GM21367 (cell line): ENCODE measurements at regions not wholly inside any gene's neighbourhood (a gene's known extent, or its start where the extent isn't known, plus 50 kb on each side); places are given as distances from the start of the nearest gene placed in this dataset.
"Not testable (repeated sequence)": the region's sequence is repeated elsewhere in the genome, so short reads cannot be mapped to it uniquely, and the experiment has no call there.

Experiments
- ATAC-seq: cut with Tn5 transposase; IDR thresholded peaks from one replicate; pipeline ENCODE4 v1.9.1; 2021; ENCODE audit not compliant: unreplicated experiment

GRCh38 chr17:77631307-77631706 lies 327.2 kb upstream of the TNRC6C start:
- no peak for ATAC-seq

- no peak for ATAC-seq
These were observed 325.9 kb upstream of the TNRC6C start for GRCh38 chr17:77632619-77633018.

- no peak for ATAC-seq
These were observed 323.8 kb upstream of the TNRC6C start for GRCh38 chr17:77634710-77635109.

GRCh38 chr17:77635176-77635575 lies 323.3 kb upstream of the TNRC6C start:
- no peak for ATAC-seq

GRCh38 chr17:77635785-77636184 lies 322.7 kb upstream of the TNRC6C start:
- not testable (repeated sequence) for ATAC-seq

- ATAC-seq: no peak
These were observed 321.4 kb upstream of the TNRC6C start for GRCh38 chr17:77636835-77637817.

- ATAC-seq: no peak
These were observed 320.5 kb upstream of the TNRC6C start for GRCh38 chr17:77637818-77638575.

- no peak for ATAC-seq
These were observed 318.3 kb upstream of the TNRC6C start for GRCh38 chr17:77640252-77640651.

GRCh38 chr17:77640916-77641605 lies 317.4 kb upstream of the TNRC6C start:
- ATAC-seq: no peak

GRCh38 chr17:77641718-77642117 lies 316.8 kb upstream of the TNRC6C start:
- no peak for ATAC-seq

- no peak for ATAC-seq
These were observed 314.1 kb upstream of the TNRC6C start for GRCh38 chr17:77644181-77645071.

GRCh38 chr17:77645072-77646045 lies 313.1 kb upstream of the TNRC6C start:
- ATAC-seq: no peak

GRCh38 chr17:77646046-77646430 lies 312.5 kb upstream of the TNRC6C start:
- no peak for ATAC-seq

GRCh38 chr17:77647531-77647930 lies 311.0 kb upstream of the TNRC6C start:
- no peak for ATAC-seq

GRCh38 chr17:77649717-77650211 lies 308.7 kb upstream of the TNRC6C start:
- no peak for ATAC-seq

- no peak for ATAC-seq
These were observed 306.5 kb upstream of the TNRC6C start for GRCh38 chr17:77651988-77652387.

- no peak for ATAC-seq
These were observed 304.2 kb upstream of the TNRC6C start for GRCh38 chr17:77654296-77654695.

GRCh38 chr17:77654850-77655249 lies 303.7 kb upstream of the TNRC6C start:
- no peak for ATAC-seq

GRCh38 chr17:77656054-77656453 lies 302.4 kb upstream of the TNRC6C start:
- no peak for ATAC-seq
